GM19467 (cell line): ENCODE measurements at regions not wholly inside any gene's neighbourhood (a gene's known extent, or its start where the extent isn't known, plus 50 kb on each side); places are given as distances from the start of the nearest gene placed in this dataset.

Source experiments
- ATAC-seq: cut with Tn5 transposase; IDR thresholded peaks from one replicate; pipeline ENCODE4 v1.9.1; 2021; ENCODE audit warnings: mild to moderate bottlenecking, moderate library complexity; ENCODE audit not compliant: unreplicated experiment

DNA sequence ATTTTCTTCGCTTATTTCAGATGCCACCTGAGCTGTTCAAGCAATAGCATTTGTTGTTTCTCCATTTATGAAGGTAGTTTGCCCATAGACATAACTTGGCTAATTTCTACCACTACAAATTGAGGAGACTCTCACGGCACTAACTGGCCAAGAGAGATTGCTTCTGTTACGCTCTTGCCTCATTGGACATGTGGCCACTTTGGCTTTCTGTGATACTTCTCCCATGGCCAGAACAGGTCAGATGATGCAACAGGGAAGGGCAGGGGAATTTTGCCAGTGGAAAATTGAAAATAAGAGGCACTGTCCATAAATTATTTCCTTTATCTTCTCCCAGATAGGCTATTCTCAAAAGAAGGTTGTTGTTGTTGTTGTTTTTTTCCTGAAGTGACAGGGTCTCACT is 1633.3 kb upstream of the LRRTM3 start:
- no peak for ATAC-seq

DNA sequence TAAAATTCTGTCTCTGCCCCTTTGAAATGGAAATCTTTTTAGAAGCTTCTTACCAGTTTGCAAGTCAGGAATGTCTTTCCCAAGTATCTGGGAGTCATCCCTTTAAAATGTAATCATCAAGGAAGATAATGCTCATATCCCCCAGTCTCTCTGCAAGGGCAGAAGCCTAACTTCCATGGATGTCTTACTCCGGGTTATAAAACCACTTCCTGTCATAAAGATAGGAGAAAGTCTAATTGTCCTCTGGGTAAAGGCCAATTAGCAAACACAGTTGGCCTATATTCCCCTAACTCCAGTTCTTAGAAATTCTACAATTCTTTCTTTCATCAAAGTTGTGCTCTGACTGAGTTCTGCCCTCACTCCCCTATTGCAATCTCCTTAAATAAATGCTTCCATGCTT is 1631.5 kb upstream of the LRRTM3 start:
- no peak for ATAC-seq

DNA sequence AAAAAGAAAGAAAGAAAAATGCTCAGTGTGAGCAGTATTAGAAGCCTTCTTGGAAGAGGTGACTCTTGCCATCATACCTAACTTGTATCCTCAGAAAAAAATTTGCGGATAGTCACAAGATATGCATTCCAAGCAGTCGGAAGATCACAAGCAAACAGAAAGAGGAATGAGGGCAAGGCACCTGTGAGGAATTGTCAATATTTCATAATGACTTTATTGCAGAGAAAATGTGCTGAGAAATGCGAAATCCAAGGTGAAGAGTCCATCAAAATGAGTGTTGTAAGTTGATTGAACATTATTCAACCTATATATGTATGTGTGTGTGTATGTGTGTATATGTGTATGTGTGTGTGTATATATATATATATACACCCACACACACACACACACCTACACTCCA is 1624.7 kb upstream of the LRRTM3 start:
- ATAC-seq, result no peak

DNA sequence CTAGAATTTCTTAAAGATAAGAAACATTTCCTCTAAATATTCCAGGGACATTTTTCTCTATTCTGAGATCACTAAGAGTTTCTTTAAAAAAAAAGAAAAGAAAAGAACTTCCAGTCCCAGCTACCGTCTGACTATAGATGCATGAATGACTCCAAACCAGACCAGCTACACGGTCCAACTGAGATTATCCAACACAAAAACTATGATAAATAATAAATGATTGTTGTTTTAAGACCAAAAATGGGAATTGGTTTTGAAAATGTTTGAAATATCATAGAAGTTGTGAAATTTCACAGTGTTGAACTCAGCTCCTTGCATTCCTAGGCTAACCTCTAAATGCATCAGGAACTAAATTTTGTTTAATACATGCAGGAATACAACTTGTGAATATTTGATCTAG is 1619.6 kb upstream of the LRRTM3 start:
- ATAC-seq, result no peak

DNA sequence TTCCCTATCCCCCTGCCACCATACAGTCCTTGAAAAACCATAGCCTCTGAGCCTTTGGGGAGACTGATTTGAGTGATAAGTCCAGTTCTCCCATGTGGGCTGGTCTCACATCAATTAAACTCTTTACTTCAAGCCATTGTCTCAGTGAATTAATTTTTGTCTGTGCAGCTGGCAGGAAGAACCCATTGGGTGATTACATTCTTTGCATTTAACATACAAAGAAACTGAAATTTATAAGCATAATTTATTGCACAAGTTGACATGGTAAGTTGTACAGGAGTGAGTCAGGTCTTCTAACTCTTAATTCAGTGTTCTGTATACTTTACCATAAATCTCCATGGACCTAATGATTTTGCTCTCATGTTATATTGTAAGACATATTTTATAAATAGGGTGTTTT is 1613.0 kb upstream of the LRRTM3 start:
- no peak for ATAC-seq

DNA sequence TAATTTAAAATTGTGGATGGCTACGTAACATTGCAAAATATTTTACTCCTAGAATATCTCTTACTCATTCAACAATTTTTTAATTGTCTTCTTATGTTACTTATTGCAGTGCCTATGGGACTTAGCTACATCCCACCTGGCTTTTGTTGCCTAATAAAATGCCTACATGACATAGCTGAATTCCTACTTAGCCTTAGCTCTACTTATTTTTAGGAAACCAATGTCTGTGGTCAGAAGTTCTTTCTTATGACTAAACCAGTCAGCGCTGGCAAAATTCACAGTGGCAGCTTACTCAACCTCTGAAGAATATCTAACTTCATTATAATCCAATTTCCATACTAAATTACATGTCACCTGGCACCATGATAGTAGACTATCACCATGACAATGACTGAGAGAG is 1612.4 kb upstream of the LRRTM3 start:
- no peak for ATAC-seq

DNA sequence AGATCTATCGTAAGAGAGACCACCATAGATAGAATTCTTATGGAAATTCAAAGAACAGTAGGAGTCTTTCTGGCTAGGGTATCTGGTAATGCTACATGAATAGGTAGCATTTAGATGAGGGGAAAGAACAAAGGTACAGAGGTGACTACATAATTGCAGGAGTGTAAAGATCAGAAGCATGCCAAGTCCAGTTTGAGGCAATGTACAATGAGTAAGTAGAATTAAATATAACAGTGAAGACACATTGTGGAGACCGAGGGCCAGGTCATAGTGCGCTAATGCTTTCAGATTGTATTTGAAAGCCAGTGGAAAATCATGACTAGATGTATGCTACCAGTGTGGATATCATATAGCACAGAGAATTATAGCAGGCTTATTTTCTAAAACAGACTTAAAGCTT is 1611.6 kb upstream of the LRRTM3 start:
- no peak for ATAC-seq

DNA sequence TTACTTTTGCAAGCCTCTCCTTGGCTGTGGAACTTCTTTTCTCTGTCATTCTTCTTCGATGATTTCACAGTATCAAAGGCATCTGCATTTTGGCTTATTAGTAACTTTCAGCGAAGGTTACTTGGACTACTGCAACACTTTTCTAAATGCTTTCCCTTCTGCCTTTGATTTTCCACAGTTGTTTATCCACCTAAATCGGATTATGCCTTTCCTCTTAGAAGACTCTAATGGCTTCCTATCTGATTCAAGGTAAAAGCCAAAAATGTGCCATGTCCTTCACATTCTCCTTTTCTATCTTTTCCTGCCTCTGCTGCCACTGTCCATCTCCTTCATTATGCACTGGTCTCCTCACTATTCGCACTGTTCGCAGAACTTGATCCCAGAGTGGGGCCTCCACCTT is 1606.3 kb upstream of the LRRTM3 start:
- no peak for ATAC-seq

DNA sequence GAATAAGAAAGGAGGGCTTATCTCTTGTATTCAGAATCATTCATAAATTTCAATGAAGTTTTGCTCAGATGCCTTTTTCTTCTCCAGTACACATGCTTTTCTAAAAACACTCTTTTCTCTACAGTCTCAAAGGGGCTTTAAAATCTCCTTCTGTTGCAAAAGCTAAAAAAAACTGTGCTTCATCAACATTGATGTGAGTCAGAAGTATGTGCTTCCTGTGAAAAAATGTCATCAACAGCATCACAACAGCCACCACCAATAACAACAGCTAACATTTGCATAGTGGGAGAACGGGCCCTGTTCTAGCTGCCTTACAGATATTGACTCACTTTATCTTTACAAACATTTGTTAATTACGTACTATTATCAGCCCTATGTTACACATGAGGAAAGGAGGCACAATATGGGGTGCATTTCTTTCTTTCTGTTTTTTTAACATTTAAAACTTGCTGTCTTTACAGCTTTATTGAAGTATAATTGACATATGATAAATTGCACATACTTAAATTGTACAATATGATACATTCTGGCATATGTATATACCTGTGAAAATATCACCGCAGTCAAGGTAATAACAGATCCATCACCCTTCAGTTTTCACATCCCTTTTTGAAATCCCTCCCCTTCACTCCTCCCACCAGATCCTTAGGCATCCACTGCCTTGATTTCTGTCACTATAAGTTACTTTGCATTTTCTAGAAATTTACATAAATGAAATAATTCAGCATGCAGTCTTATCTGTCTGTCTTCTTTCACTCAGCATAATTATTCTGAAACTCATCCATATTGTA is 1605.4 kb upstream of the LRRTM3 start:
- no peak for ATAC-seq

DNA sequence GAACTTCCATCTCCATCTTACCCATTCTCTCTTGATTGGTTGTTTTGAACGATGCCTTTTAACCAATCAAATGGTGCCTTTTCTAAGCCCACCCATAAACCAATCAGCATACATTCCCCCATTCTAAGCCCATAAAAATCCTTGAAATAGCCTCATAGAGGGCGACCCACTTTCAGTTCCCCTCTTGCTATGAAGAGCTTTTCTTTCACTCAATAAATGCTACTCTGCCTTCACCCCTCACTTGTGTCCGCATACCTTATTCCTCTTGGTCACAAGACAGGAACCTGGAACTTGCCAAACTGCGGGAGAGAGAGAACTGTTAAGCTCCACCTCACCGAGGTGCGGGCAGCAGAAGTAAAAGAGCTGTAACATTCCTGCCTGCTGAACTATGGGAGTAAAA is 1602.0 kb upstream of the LRRTM3 start:
- ATAC-seq, result no peak

DNA sequence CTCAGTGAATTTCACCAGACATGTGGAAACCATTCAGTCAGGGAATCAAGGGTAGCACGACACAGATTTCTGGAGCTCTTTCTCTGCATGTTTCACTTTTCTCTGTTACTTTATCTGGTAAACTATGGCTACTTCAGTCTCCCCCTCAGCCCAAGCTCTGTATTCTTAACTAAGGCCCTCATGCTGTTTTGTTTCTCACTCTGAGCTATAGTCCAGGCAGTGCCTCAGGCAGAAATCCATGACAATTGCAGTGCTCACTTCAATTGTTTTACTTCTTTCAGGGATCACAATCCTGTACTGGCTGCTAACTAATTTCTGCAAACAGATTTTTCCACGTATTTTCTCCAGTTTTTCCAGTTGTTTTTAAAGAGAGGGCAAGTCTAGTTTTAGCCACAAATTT is 1599.9 kb upstream of the LRRTM3 start:
- ATAC-seq, result no peak

DNA sequence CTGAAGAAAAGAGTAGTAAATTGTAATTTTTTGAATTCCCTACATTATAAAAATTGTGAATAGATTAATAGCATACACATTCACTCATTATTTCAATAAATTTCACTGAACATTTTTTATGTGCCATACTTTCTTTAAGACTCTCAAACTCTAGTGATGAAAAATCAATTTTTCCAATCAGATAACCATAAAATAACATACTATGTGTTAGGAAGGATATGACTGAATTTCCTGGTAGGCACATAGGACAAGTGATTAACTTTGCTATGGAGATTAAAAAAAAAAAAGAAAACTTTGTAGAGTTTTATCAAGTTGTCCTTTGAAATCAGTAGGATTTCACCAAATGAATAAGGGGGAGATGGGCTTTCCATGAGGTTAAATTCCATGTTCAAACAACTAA is 1597.3 kb upstream of the LRRTM3 start:
- no peak for ATAC-seq

DNA sequence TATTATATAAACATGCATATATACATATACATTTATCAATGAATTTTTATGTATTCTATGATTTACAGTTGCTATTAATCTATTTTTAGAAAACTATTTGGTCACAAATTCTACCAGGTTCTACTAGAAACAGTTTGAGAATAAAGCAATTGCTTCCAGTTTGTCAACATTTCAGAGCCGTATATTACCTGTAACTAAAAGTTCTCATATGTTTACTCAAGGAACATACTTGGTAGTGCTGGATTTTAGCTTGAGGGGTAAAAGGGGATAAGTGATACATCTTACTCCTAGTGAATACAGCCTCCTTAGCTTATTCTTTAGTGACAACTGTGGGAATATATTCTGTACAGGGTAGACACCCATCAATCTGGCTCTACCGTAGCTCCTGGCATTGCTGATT is 1590.5 kb upstream of the LRRTM3 start:
- ATAC-seq, result no peak

DNA sequence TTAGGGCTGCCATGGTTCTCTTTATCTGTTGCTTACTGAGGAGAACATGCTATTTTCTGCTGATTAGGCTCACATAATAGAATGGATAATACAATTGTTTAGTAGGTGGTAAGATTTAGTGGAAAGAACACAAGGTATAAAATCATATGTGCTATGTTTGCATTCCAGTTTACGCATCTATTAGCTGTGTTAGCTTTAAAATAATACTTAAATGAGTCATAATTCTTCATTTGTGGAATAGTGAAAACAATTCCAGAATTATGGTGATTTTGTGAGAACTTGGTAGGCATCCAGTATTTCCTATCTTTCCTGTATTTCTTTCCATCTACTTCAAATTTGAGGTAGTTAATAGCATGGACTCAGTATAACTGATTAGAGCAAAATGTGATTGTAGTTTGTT is 1585.5 kb upstream of the LRRTM3 start:
- ATAC-seq, result no peak

DNA sequence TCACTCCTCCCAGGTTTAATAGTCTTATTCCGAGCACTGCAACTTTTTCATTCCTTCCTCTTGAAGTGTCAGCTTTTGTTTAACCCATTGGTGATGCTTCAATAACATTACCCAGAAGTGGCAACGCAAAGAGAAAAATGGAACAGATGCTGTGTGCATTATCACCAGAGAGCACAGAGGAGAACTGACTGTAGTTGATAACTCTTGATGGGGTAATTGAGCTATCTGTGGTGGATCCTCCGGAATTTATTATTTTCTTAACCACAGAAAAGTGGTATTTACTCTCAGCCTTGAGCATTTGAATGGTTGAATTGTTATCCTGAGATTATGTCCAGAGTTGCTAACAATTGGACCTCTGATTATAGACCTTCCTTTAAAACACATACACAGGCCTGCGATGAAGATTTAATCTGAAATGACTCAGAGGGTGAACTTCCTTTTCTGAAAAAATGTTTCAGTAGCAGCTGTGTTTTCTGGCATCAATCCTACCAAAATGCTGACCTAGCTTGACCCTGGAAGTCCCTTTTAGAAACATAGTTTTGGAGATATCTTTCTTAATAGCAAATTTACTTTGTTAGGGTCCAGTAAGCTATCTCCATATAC is 1584.4 kb upstream of the LRRTM3 start:
- no peak for ATAC-seq

DNA sequence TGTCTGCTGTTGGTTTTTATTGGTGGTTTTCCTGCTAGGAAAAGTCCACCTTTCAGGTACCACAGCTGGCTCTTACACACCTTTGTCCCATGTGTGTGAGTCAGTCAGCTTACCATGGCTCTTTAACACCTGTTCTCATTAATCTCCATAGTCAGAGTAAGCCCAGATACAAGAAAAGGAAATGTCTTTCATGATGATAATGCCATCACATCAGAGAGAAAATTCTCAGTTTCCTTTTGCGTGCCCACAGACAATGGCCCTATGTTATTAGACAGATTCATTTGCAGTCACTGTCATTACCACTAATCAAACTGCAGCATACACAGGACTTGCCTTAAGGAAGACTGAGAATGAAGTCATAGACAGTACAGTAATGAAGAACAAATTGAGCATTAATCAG is 1583.6 kb upstream of the LRRTM3 start:
- no peak for ATAC-seq

DNA sequence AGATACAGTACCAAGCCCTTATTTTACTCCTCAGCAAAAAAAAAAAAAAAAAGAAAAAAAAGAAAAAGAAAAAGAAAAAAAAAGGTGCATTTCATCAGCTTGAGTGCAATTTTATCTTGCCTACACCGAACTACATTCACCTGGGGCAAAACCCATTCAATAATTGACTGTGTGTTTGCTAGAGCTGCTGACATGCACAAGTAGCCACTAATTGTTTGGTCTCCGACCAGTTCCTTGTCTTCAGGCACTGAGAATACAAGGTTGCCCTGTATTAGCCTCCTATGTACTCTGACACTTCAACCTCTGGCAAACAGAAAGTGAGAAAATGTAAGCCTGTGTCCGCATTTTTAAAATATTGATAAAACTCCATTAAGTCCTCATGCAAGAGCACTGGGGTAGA is 1579.4 kb upstream of the LRRTM3 start:
- ATAC-seq, result no peak

DNA sequence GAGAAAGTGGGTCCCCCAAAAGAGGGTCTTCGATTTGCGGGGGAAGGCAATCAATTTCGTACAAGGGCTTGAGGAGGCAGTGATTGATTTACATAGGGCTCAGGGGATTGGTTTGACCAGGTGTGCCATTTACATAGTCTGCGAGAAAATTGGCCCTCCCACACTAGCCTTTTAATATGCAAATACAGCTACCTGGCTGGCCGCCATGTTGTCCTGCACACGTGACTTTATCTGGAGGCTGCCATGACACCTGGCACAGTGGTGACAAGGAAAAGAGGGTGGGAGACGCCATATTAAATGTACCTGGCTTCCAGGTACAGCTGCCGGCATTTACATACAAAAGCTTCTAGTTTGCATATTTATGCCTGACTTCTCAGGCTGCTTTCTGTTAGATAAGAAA is 1577.2 kb upstream of the LRRTM3 start:
- ATAC-seq, result no peak

DNA sequence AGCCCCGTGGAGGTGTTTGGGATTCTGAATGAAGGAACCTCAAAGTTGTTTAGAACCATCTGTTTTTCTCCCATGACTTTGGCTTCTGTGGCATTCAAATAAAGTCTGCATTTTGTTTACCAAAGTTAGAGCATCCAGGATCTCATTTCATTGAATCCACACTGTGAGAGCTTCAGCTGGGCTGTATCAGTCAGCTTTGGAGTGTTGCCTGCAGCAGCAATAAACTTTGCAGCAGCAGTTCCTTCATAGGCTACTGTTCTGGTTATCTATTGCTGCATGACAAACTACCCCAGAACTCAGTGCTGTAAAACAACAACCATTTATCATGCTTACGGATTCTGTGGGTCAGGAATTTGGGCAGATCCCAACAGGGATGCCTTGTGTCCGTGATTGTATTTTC is 1575.2 kb upstream of the LRRTM3 start:
- no peak for ATAC-seq

DNA sequence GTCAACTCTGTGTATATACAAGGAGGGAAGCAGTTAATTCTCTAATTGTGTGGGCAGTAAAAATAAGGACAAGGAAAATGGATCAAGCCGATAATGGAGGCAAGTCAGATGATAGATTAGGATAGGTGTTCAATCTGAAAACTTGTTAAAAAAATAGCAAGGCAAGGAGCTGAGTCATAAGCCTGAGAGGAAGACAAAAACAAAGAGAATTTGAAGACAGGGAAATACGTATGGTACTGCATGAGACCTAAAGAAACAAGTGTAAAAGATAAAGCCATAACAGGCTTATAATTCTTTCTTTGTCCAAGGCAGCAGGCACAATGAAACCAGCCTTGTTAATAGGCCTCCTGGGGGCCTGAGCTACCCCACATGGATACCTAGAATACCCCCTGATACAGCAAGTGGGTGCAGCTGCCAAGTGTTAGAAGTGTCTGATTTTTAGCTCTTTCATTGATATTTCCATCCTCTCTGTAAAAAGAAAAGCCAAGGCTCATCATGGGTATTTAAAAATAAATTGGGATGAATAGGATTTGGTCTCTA is 1570.6 kb upstream of the LRRTM3 start:
- ATAC-seq, result no peak

DNA sequence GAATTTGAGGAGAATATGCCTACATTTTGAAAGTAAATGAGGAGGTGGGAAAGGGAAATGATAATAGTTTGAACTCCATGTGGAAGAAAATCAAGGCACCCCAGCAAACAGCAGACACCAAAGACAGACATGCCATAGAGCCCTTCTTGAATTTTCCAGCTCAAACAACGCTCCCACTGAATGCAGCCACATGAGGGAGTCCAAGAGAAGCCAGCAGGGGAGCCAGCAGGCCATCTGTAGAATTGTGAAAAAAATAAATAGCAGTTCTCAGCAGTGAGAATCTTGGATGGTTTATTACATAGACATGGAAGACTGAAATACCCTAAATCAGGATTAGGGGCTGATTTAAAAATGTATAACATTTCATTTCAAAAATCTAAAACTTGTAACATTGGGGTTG is 1567.3 kb upstream of the LRRTM3 start:
- no peak for ATAC-seq

DNA sequence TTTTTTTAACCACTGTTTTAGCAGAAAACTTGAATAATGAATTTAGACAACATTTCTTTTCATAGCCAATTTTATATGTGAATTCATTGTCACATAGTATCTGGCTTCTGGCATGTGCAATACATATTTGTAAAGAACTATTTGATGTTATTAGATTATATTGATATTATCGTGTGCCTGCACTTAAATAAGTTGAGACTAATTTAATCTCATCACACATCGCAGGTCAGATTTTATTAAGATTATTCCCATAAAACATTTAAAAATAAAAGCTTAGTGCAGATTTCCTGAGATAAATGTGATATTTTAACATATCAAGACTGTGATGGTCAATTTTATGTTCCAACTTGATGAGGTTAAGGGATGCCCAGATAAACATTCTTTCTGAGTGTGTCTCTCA is 1565.3 kb upstream of the LRRTM3 start:
- no peak for ATAC-seq

DNA sequence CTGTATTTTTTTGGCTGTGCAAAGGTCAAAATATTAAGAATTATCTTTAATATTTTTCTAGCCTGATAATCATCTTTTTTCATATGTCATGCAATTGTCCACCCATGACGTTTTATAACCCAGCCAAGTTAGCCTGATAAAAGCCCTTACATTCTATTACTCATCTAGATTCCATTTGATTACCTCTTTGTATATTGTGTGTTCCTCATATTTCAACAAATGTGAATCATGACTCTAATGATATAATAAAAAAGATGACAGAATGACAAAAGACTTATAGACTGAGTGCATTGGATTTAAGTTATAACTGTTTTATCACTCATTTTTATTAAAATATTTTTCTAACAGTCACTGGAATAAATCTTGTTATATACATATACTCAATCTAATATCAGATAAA is 1560.0 kb upstream of the LRRTM3 start:
- ATAC-seq, result no peak
